HFF-Myc (cell line): ENCODE measurements at regions not wholly inside any gene's neighbourhood (a gene's known extent, or its start where the extent isn't known, plus 50 kb on each side); places are given as distances from the start of the nearest gene placed in this dataset.

ENCODE experiments used
- DNase-seq: peaks from one replicate; pipeline ENCODE4 v3.0.0-alpha.2; 2011; ENCODE audit warnings: low read depth; ENCODE audit errors: extremely low read depth
- H3K4me3 ChIP-seq: replicated peaks from 2 replicates; pipeline ENCODE4 v1.5.1; 2011; ENCODE audit warnings: low read depth, mild to moderate bottlenecking, control low read depth, low read length
- CTCF ChIP-seq: IDR thresholded peaks from 2 replicates; pipeline ENCODE4 v1.5.1; 2012; ENCODE audit warnings: mild to moderate bottlenecking, low read depth, low read length, control low read depth; ENCODE audit errors: missing control alignments

- no peak for TF ChIP-seq CTCF
- H3K4me3 ChIP-seq: no peak overlapping the region
- no peak for DNase-seq
Measured at GRCh38 chr11:31871310-31872075, 60.4 kb upstream of the PAX6 start.

GRCh38 chr11:31870609-31871309 is 59.6 kb upstream of the PAX6 start:
- H3K4me3 ChIP-seq: no peak overlapping the region
- TF ChIP-seq CTCF: peak; percentile 72
- no peak for DNase-seq

- H3K4me3 ChIP-seq: no peak overlapping the region
- no peak for DNase-seq
- TF ChIP-seq CTCF: no peak
Measured at GRCh38 chr11:31869986-31870385, 58.9 kb upstream of the PAX6 start.

- H3K4me3 ChIP-seq: no peak overlapping the region
- TF ChIP-seq CTCF: no peak
- DNase-seq: no peak
Measured at GRCh38 chr11:31865606-31866300, 54.6 kb upstream of the PAX6 start.

- no peak for DNase-seq
- no peak overlapping the region for H3K4me3 ChIP-seq
- no peak for TF ChIP-seq CTCF
Measured at GRCh38 chr11:31863170-31863832, 52.2 kb upstream of the PAX6 start.

- no peak for DNase-seq
- TF ChIP-seq CTCF: no peak
- H3K4me3 ChIP-seq: no peak overlapping the region
Measured at GRCh38 chr11:31861011-31861410, 49.9 kb upstream of the PAX6 start.
